HepG2 (cell line): ENCODE measurements at regions not wholly inside any gene's neighbourhood (a gene's known extent, or its start where the extent isn't known, plus 50 kb on each side); places are given as distances from the start of the nearest gene placed in this dataset.

Experiments used
- ATAC-seq: fragments of 200-7000 bp; cut with Tn5 transposase; 3 replicates; pipeline ENCODE4 v1.9.1; 2020; ENCODE audit warnings: mild to moderate bottlenecking, moderate library complexity
- BruUV-seq: library from RNA; stranded (reverse); fragments of 400-500 nt; replicated peaks from 2 replicates; lab custom pipeline; 2021; lab: Mats Ljungman, UMichigan
- CTCF ChIA-PET: fragments of 300-600 bp; formaldehyde crosslinking; extraction: SDS; loops from one replicate; lab custom pipeline; 2021; ENCODE audit warnings: low total read pairs, inconsistent platforms, low intra/inter-chr PET ratio; lab: Yijun Ruan, JAX
- POLR2A ChIA-PET: fragments of 350-600 bp; sonication (Branson Sonifier 250); formaldehyde crosslinking; loops from one replicate; lab custom pipeline; 2020; ENCODE audit warnings: antibody characterized with exemption, inconsistent platforms; lab: Yijun Ruan, JAX
- DNase-seq: peaks from one replicate; pipeline ENCODE4 v3.0.0-alpha.2; 2015; ENCODE audit warnings: low spot score
- FAIRE-seq: peaks from 3 replicates; lab custom pipeline; 2011; peaks lifted over from hg19 to GRCh38; lab: Jason Lieb, UNC
- H2AFZ ChIP-seq: one replicate; pipeline ENCODE4 v1.6.1; 2011; ENCODE audit warnings: low read length, inconsistent platforms
- H3K27ac ChIP-seq: fragments of 300-600 bp; 3 replicates; pipeline ENCODE4 v1.8.0; 2011; ENCODE audit warnings: mixed run types, mild to moderate bottlenecking, mixed read lengths, low read length, inconsistent platforms; ENCODE audit not compliant: insufficient read depth; ENCODE audit errors: extremely low read length
- H3K27me3 ChIP-seq, 2 experiments: fragments of 200-600 bp in 1 of 2; 2 replicates in 1 of 2; 3 replicates in 1 of 2; pipeline versions ENCODE4 v1.6.0 to v1.8.0; 2011; ENCODE audit warnings: low read length in 2 of 2, mild to moderate bottlenecking in 2 of 2, moderate library complexity in 2 of 2, inconsistent platforms in 1 of 2; ENCODE audit not compliant: insufficient read depth in 2 of 2, control insufficient read depth in 1 of 2
- H3K36me3 ChIP-seq, 2 experiments: fragments of 200-600 bp in 1 of 2; replicated peaks in 1 of 2; 2 replicates in 1 of 2; 3 replicates in 1 of 2; pipeline versions ENCODE4 v1.5.1 to v1.8.0; 2011; ENCODE audit warnings: low read length in 2 of 2, inconsistent platforms in 1 of 2; ENCODE audit not compliant: insufficient read depth in 2 of 2, control insufficient read depth in 1 of 2
- H3K4me1 ChIP-seq: 2 replicates; pipeline ENCODE4 v1.5.1; 2012; ENCODE audit warnings: low read length, inconsistent platforms; ENCODE audit not compliant: insufficient read depth
- H3K4me2 ChIP-seq: 2 replicates; pipeline ENCODE4 v1.6.0; 2011; ENCODE audit warnings: low read depth, low read length, inconsistent platforms
- H3K4me3 ChIP-seq, 3 experiments: fragments of 200-600 bp in 1 of 3; sonication (generic), shearing (Covaris generic) in 1 of 3; replicated peaks in 1 of 3; 2 replicates each; pipeline ENCODE4 v1.5.1; 2011 to 2016; ENCODE audit warnings: low read length in 3 of 3, inconsistent platforms in 2 of 3, low read depth in 2 of 3, mild to moderate bottlenecking in 2 of 3, control low read depth in 1 of 3, mixed read lengths in 1 of 3; ENCODE audit not compliant: insufficient read depth in 1 of 3
- H3K79me2 ChIP-seq: one replicate; pipeline ENCODE4 v1.6.1; 2011; ENCODE audit warnings: low read length, inconsistent platforms; ENCODE audit not compliant: insufficient read depth
- H3K9ac ChIP-seq: 2 replicates; pipeline ENCODE4 v1.6.0; 2011; ENCODE audit warnings: mild to moderate bottlenecking, low read depth, low read length, inconsistent platforms; ENCODE audit not compliant: insufficient read depth
- H3K9me3 ChIP-seq: 2 replicates; pipeline ENCODE4 v1.5.1; 2012; ENCODE audit warnings: mild to moderate bottlenecking, low read length
- H4K20me1 ChIP-seq: 2 replicates; pipeline ENCODE4 v1.6.0; 2011; ENCODE audit warnings: inconsistent platforms, mild to moderate bottlenecking, low read length, moderate library complexity; ENCODE audit not compliant: insufficient read depth
- ETV6 ChIP-seq: sonication (generic); formaldehyde crosslinking; conservative IDR thresholded peaks from 2 replicates; pipeline ENCODE4 v1.4.0; 2020; ENCODE audit warnings: missing genetic modification reagents
- HMG20B ChIP-seq: conservative IDR thresholded peaks from 2 replicates; pipeline ENCODE4 v1.6.1; 2016; ENCODE audit warnings: missing genetic modification reagents, missing compliant biosample characterization
- IRF1 ChIP-seq: sonication (generic); formaldehyde crosslinking; IDR thresholded peaks from 2 replicates; pipeline ENCODE4 v1.4.0; 2020; ENCODE audit warnings: low read depth, mild to moderate bottlenecking, missing genetic modification reagents
- KDM6A ChIP-seq: IDR thresholded peaks from 2 replicates; pipeline ENCODE4 v1.6.1; 2016; ENCODE audit warnings: low read depth
- PCBP1 ChIP-seq: fragments of 200-400 bp; formaldehyde crosslinking; IDR thresholded peaks from 2 replicates; pipeline ENCODE4 v1.6.1; 2017; ENCODE audit warnings: mild to moderate bottlenecking, low read depth, low read length, borderline replicate concordance
- STAT6 ChIP-seq: sonication (generic); formaldehyde crosslinking; IDR thresholded peaks from 2 replicates; pipeline ENCODE4 v1.4.0; 2020; ENCODE audit warnings: missing genetic modification reagents, mild to moderate bottlenecking, borderline replicate concordance
- ZBTB49 ChIP-seq: sonication (generic); formaldehyde crosslinking; IDR thresholded peaks from 2 replicates; pipeline ENCODE4 v1.4.0; 2020; ENCODE audit warnings: missing genetic modification reagents, borderline replicate concordance
- ZKSCAN5 ChIP-seq: sonication (generic); formaldehyde crosslinking; IDR thresholded peaks from 2 replicates; pipeline ENCODE4 v1.5.1; 2020; ENCODE audit warnings: mild to moderate bottlenecking, missing genetic modification reagents
- ZNF263 ChIP-seq: sonication (generic); formaldehyde crosslinking; IDR thresholded peaks from 2 replicates; pipeline ENCODE4 v1.4.0; 2020; ENCODE audit warnings: missing genetic modification reagents
- ZNF431 ChIP-seq: sonication (generic); formaldehyde crosslinking; IDR thresholded peaks from 2 replicates; pipeline ENCODE4 v1.9.0; 2022; ENCODE audit warnings: missing genetic modification reagents, low read depth, mild to moderate bottlenecking, borderline replicate concordance
- ZNF609 ChIP-seq: sonication (generic); formaldehyde crosslinking; IDR thresholded peaks from 2 replicates; pipeline ENCODE4 v1.4.0; 2020; ENCODE audit warnings: mild to moderate bottlenecking, missing genetic modification reagents, borderline replicate concordance
- WGBS: methylation state at CpG from one replicate; pipeline ENCODE4 v1.1.6; 2017; ENCODE audit warnings: low lambda C conversion rate; 5-methylcytosine and 5-hydroxymethylcytosine counted together
- in situ Hi-C: cut with HindIII; loops from 2 replicates; pipeline ENCODE4 v1.10.0; 2017; ENCODE audit warnings: low pct_unique_long_range_greater_than_20kb; ENCODE audit not compliant: extremely low pct_ligation_motif_present
- intact Hi-C: fragments of 100-400 bp; cut with micrococcal nuclease; formaldehyde crosslinking; loops from one replicate; pipeline ENCODE4 v1.10.0; 2022; ENCODE audit not compliant: unreplicated experiment

- peaks cover 16% of the 10 kb centered on the region for H3K4me1 ChIP-seq
- H3K27me3 ChIP-seq, result peaks cover 0 to 19% of the 10 kb centered on the region in 2 experiments; a peak in 3 of 5 replicates
- H2AFZ ChIP-seq, result no peak overlapping the region
- no peaks in the 10 kb centered on the region for H4K20me1 ChIP-seq
- DNase-seq (no peak), ATAC-seq (no peak), FAIRE-seq (no peak)
- H3K4me3 ChIP-seq, result no peak overlapping the region
- H3K9me3 ChIP-seq, result no peaks in the 10 kb centered on the region
- intact Hi-C loops (no loop called here), in situ Hi-C loops (no loop called here)
- no peak overlapping the region for H3K4me2 ChIP-seq
- BruUV-seq, result no TSS peak
- POLR2A ChIA-PET, result no interaction called here
- H3K27ac ChIP-seq, result no peak overlapping the region
- H3K36me3 ChIP-seq, result no peaks in the 10 kb centered on the region
- 49% methylated on average over 11 of the region's 13 CpGs for WGBS
- CTCF ChIA-PET, result no interaction called here
- no peaks in the 10 kb centered on the region for H3K79me2 ChIP-seq
- H3K9ac ChIP-seq, result no peak overlapping the region
- no peak for TF ChIP-seq HMG20B (CRISPR knock-in tag)
- no peak for TF ChIP-seq ZBTB49 (CRISPR knock-in tag)
- TF ChIP-seq ZKSCAN5 (CRISPR knock-in tag), result no peak
- TF ChIP-seq ZNF609, result no peak
- TF ChIP-seq IRF1 (CRISPR knock-in tag), result no peak
- TF ChIP-seq ETV6 (CRISPR knock-in tag), result no peak
- no peak for TF ChIP-seq ZNF431
- TF ChIP-seq STAT6 (CRISPR knock-in tag), result no peak
- no peak for TF ChIP-seq PCBP1
- no peak for TF ChIP-seq ZNF263 (CRISPR knock-in tag)
- TF ChIP-seq KDM6A, result no peak
Measured at GRCh38 chr10:70985824-70986622, 97.7 kb upstream of the PCBD1 start.
